Cardiac septum (tissue), 1 donor: ENCODE measurements at regions not wholly inside any gene's neighbourhood (a gene's known extent, or its start where the extent isn't known, plus 50 kb on each side); places are given as distances from the start of the nearest gene placed in this dataset.

Experiments used
- DNase-seq: peaks from one replicate; pipeline ENCODE4 v3.0.0-alpha.2; 2020; ENCODE audit warnings: low spot score
- intact Hi-C: fragments of 100-400 bp; cut with DNase I; formaldehyde crosslinking; loops from one replicate; pipeline ENCODE4 v1.14.0; 2022
- donor health status: DM: no; HTN: no; CAD: no.

- no peak for DNase-seq
- intact Hi-C loops = no loop called here
These were observed 275.2 kb upstream of the CDH9 start for GRCh38 chr5:27313549-27313948.

GRCh38 chr5:27312291-27312893, 274.0 kb upstream of the CDH9 start:
- intact Hi-C loops = no loop called here
- DNase-seq = no peak

- intact Hi-C loops = no loop called here
- DNase-seq = no peak
These were observed 273.2 kb upstream of the CDH9 start for GRCh38 chr5:27311544-27311943.

GRCh38 chr5:27308153-27308552, 269.8 kb upstream of the CDH9 start:
- intact Hi-C loops = no loop called here
- no peak for DNase-seq

- no peak for DNase-seq
- intact Hi-C loops = no loop called here
These were observed 251.8 kb upstream of the CDH9 start for GRCh38 chr5:27290172-27290571.

GRCh38 chr5:27276119-27276518, 237.7 kb upstream of the CDH9 start:
- DNase-seq = no peak
- intact Hi-C loops = no loop called here

GRCh38 chr5:27275345-27275744, 237.0 kb upstream of the CDH9 start:
- no peak for DNase-seq
- intact Hi-C loops = no loop called here

- no peak for DNase-seq
- intact Hi-C loops = no loop called here
These were observed 231.4 kb upstream of the CDH9 start for GRCh38 chr5:27269766-27270165.

GRCh38 chr5:27267209-27267824, 228.9 kb upstream of the CDH9 start:
- DNase-seq = no peak
- intact Hi-C loops = no loop called here

GRCh38 chr5:27266184-27266583, 227.8 kb upstream of the CDH9 start:
- intact Hi-C loops = no loop called here

GRCh38 chr5:27257696-27258095, 219.3 kb upstream of the CDH9 start:
- intact Hi-C loops = no loop called here
- DNase-seq = no peak

More at GRCh38 chr5:27266184-27266583, 227.8 kb upstream of the CDH9 start:
- DNase-seq = no peak

GRCh38 chr5:27252911-27253310, 214.5 kb upstream of the CDH9 start:
- no peak for DNase-seq
- intact Hi-C loops = no loop called here

GRCh38 chr5:27242258-27242626, 203.9 kb upstream of the CDH9 start:
- DNase-seq = no peak

GRCh38 chr5:27241564-27242257, 203.3 kb upstream of the CDH9 start:
- DNase-seq = no peak
- intact Hi-C loops = no loop called here

More at GRCh38 chr5:27242258-27242626, 203.9 kb upstream of the CDH9 start:
- intact Hi-C loops = no loop called here

GRCh38 chr5:27240791-27241190, 202.4 kb upstream of the CDH9 start:
- intact Hi-C loops = no loop called here
- DNase-seq = no peak

- intact Hi-C loops = no loop called here
- DNase-seq = no peak
These were observed 196.5 kb upstream of the CDH9 start for GRCh38 chr5:27234916-27235315.

- no peak for DNase-seq
- intact Hi-C loops = no loop called here
These were observed 183.0 kb upstream of the CDH9 start for GRCh38 chr5:27221410-27221809.

GRCh38 chr5:27220752-27221151, 182.4 kb upstream of the CDH9 start:
- intact Hi-C loops = no loop called here

GRCh38 chr5:27217977-27218376, 179.6 kb upstream of the CDH9 start:
- no peak for DNase-seq
- intact Hi-C loops = no loop called here

More at GRCh38 chr5:27220752-27221151, 182.4 kb upstream of the CDH9 start:
- no peak for DNase-seq

- intact Hi-C loops = no loop called here
- DNase-seq = no peak
These were observed 179.0 kb upstream of the CDH9 start for GRCh38 chr5:27217155-27217956.
